GM18511 (cell line): ENCODE measurements at regions not wholly inside any gene's neighbourhood (a gene's known extent, or its start where the extent isn't known, plus 50 kb on each side); places are given as distances from the start of the nearest gene placed in this dataset.
"Not testable (repeated sequence)": the region's sequence is repeated elsewhere in the genome, so short reads cannot be mapped to it uniquely, and the experiment has no call there.

Experiments
- ATAC-seq: cut with Tn5 transposase; IDR thresholded peaks from one replicate; pipeline ENCODE4 v1.9.1; 2021; ENCODE audit warnings: mild to moderate bottlenecking, moderate library complexity; ENCODE audit not compliant: unreplicated experiment

DNA sequence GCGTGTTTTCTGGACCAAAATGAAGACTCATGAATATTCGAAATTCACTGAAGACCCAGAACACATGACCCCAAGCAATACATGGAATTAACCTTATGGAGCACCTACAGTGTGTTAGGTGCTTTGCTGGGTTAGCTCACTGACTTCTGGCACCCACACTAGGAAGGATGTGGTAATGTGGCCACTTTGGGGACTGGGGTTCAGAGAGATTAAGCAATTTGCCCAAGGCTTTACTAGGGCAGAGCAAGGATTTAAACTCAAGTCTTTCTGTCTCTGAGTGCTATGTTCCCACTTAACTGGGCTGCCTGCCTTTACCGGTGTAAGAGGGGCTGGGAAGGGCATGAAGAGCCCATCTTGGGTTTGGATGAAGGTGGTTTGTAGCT lies 162.0 kb upstream of the ATP6AP2 start:
- no peak for ATAC-seq

DNA sequence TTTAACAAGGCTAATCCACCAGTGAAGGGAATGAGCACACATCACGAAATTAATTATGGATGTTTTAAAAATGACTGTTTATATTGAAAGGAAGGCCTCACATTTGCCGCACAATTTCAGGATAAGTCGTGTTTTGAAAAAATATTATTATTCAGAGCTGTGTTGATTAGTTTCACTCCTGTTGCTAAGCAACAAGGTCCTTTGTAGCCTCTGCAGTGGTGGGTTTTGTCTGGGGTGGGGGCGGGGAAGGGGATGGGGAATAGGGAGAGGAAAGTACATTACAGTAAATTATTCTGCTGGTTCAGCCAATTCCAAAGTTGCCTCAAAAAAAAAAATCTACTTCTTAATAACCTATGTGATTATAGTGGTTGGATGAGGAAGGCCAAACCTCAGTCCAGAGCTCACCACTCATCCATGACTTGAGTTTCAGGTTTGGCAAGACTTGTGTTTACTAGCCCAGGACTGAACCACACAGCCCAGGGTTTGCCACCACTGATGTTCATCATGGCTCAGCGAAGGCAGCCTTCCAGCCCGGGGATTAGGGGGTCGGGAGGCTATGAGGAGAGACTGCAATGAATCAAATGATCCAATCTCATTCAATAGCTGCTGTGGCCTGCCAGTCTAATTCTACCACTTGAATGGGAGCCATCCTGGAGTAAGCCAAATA lies 162.5 kb upstream of the ATP6AP2 start:
- ATAC-seq: no peak

DNA sequence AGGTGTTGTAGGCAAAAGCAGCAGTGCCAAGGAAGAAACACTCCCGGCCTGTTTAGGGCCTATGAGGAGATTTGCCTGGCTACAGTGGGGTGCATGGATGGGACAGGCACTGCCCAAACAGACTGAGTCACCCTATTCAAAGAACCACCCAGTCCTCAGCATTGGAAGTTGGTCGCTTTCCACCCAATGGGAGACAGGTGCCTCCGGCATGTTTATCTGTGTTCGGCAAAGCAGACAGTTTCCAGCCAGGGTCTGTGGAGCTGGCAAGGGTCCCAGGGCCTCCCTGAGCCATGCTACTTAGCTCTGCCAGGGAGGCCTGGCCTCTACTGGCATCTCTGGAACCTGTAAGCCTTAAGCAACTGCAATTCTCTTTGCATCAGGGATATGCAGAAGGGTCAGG lies 165.1 kb upstream of the ATP6AP2 start:
- ATAC-seq: no peak

DNA sequence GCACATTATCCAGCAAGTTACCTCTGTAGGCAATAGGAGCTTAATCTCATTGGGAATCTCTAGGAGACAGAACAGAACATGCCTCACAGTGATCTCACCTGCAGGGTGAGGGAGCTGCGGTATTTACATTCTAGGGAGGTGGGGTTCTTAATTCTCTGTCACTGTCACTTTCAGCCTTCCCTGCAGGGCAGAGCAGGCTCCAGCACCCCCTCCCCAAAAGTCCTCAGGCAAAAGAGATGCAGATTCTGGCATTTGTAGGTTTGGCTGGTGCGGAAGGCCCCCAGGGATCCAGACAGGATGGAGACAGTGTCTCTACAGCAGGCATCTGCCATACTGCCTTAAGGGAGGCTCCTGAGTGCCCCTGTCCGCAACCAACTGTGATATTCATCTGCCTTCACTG lies 166.4 kb upstream of the ATP6AP2 start:
- no peak for ATAC-seq

DNA sequence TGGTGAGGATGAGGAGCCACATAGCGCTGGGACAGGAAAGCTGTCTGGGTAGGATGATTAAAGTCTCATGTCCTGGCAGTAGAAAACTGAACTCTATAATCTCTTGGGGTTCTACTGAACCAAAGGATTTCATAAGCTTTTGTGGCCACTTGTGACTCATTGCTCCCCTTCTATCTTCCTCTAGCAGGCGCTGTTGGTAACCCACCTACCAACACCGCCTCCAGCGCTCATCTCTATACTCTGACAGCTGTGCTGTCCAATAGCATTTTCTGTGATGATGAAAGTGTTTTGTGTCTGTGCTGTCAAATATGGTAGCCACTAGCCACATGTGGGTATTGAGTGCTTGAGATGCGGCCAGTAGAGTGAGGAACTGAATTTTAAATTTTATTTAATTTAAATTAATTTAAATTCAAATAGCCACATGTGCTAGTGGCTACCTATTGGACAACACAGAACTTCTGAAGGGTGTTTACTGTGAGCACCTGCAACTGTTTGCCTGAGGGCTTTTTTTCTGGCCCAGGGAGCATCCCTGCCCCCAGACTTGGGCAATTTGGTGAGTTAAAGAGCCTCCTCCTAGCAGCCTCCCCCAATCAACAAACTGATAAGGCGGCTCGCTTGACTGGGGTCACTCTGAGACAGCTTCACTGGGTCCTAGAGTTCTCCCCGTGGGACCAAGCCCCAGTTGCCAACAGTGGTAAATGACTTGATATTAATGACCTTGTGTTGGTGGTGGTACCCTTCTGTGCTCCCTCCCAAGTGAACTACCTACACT lies 169.2 kb upstream of the ATP6AP2 start:
- no peak for ATAC-seq

DNA sequence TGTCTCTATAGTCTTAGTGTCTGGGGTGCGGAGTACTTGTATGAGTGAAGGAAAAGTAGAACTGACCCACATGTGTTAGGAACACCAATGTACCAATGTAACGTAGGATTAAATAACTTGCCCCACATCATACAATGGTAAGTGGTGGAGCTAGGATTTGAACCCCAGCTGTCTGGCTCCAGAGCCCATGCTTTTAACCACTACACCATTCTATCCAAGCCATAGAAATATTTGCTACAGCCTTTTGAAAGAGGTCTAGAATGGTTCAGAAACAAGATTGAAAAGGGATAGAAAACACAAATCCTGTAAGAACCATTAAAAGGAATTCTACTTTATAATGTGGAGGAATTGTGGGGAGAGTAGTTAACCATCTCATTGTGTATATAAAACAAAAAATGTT lies 169.9 kb upstream of the ATP6AP2 start:
- ATAC-seq: no peak

DNA sequence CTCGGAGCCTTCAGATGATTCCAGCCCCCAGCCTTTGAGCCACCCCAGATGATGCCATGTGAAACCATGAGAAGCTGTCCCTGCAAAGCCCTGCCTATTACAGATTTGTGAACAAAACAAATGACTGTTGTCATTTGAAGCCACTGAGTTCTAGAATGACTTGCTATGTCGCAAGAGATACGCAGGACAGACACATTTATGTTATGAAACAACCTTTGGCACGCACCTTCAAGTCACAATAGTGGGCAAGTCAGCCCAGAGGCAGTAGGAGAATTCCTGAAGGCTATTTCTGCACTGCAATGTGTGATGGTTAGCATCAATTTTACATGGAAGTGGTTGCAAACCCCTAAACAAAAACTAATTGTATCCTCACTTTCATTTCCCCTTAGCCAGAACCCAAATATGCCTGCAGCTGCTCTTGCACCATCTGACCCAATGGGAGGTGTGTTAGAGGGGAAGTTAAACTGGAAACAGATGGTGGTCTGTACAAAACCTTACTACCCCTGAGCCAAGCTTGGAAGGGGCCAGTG lies 174.4 kb upstream of the ATP6AP2 start:
- peak; percentile 58 for ATAC-seq

DNA sequence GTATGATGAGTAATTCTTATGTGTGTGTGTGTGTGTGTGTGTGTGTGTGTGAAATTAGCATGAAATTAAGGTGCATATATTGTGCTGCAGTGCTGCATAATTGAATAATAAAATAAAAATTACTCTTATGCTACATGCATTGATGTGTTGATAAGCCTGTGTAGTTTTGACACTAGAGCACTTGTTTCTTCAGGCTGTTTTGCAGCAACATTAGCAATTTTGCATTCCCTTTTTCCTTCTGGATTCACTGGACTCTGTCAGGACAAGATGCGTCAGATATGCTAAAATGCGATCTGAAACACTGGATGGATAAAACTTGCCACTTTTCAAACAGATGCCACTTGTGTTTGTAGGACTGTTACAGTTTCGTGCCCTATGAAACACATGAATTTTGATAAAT lies 175.4 kb upstream of the ATP6AP2 start:
- ATAC-seq: no peak

DNA sequence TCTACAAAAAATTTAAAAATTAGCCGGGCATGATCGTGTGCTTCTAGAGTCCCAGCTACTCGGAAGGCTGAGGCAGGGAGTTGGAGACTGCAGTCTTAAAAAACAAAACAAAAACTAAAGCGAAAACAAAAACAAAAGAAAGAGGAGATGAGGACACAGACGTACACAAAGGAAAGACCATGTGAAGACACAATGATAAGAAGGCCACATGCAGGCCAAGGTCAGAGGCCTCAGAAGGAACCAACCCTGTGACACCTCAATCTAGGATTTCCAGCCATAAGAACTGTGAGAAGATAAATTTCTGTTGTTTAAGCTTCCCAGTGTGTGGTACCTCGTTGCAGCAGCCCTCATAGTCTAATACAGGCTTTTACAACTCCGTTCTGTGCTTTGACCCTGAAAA lies 177.0 kb upstream of the ATP6AP2 start:
- no peak for ATAC-seq

DNA sequence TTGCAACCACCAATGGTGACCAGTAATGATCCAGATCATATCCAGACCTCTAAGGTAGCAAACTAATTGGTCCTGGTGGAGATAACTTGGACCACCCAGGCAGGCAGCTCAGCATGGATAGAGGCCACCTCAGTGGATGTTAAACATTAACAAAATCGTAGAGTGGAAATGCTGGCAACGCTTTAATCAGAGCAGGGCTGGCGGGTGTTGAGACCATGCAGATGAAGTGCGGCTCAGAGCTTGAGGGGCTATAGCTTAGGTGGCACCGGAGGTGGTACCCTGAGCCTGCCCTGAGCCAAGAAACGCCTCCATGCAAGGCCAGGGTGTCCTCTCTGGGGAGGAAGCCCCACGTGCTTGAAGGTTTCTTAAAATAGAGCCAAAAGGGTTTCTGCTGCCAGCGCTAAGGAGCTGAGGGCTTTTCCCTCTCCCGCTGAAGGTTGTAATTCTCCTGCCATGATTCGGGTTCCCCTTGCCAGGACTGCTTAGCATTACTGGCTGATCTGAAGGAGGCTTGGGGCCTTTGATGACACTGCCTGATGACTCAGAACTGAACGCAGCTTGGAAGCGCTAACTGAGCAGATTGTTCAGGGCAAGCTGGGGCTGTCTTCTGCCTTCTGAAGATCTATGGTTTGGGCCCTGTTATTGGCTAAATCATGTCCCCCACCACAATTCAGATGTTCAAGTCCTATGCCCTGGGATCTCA lies 177.8 kb upstream of the ATP6AP2 start:
- ATAC-seq: no peak

DNA sequence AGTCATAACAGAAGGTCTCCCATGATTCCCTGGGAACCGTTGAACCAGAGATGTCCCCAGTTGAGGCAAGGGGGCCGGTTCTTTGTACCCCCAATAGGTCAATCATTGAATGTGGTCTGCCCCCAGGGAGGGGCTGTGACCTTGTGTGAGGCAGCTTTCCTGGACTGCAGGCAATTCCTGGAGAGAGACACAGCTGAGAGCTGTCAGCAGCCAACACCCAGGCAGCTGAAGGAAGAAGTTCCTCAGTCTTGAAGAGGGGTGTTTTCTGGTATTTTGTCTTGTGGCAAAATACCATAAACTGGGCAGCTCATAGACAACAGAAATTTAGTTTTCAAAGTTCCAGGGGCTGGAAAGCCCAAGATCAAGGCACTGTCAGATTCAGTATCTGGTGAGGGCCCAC lies 185.7 kb upstream of the ATP6AP2 start:
- no peak for ATAC-seq

DNA sequence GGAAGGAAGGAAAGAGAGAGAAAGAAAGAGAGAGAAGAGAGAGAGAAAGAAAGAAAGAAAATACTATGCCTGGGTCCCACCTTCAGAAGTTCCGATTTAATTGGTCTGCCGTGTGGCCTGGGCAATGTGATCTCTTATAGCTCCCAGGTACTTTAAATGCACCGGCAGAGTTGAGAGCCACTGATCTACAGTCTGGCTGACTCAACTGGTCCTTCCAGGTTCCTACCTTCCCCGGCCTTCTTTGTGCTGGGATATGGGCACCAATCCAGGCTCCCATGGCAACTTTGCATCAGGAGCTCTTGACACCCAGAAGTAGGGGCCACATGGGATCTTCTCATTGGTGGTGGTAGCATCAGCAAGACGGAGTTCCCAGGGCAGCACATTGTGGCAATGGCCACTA lies 186.5 kb upstream of the ATP6AP2 start:
- no peak for ATAC-seq

DNA sequence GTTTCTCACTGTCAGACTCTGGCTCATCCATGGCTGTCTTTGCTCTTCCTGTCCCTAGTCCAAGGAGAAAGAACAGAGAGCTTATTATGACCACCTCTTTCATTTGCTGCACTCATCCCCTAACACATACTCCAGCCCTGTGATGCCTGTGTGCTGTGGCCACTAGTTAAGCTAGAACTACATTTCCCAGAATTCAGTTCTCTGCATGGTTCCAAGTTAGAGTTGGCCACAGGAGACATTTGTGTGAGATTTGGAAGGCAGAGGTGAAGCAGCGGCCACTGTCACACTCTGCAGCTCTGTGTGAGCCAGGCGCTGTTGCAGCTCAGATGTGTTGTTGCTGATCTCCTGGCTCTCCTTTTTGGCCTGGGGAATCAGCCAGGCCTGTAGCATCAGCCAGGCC lies 188.2 kb upstream of the ATP6AP2 start:
- no peak for ATAC-seq

DNA sequence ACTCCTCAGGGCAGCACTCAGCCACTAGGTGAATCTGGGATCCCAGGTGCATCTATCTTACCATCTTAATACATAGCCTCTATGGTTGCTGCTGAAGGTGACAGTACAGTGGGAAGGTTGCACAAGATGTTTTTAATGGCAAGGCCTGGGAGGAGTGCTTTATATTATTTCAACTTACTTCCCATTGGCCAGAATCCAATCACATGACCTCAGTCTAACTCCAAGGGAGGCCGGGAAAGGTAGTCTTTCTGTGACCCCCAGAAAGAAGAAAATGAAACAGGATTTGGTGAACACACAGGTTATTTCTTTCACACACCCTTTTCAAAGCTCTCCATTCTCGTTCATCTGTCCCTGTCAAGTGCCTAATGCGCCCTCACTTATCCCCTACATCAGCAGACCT lies 189.1 kb upstream of the ATP6AP2 start:
- ATAC-seq: no peak

DNA sequence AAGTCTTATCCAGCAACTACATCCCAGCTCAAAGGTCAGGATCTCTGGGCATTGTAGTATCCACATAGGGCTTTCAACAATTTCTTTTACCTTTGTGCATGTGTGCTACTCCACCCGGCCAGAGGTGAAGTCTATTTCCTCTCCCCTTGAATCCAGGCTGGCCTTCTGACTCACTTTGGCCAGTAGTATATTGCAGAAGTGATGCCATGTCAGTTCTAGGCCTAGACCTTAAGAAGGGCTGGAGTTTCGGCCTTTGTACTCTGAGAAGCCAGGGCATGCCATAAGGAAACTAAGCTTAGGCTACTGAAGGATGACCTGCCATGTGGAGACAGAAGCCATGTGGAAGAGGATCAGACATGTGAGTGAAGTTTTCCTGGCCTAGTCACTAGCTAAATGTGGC lies 191.2 kb upstream of the ATP6AP2 start:
- no peak for ATAC-seq

DNA sequence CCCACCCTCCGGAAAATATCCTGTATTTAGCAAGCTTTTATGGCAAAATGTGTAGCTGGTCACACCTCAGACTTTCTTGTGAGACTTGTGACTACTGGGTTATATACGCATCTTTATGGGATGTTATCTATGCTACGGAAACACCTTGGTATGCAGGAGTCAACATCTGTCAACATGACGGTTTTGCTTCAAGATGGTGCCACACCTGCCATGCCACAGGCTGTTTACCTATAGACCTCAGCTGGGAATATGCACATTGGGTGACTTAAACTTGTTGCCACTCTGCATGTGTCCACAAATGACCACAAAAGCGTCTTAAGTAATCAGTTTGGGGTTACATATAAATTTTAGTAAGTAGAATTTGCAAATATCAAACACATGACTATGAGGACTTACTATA lies 192.3 kb upstream of the ATP6AP2 start:
- ATAC-seq: no peak

DNA sequence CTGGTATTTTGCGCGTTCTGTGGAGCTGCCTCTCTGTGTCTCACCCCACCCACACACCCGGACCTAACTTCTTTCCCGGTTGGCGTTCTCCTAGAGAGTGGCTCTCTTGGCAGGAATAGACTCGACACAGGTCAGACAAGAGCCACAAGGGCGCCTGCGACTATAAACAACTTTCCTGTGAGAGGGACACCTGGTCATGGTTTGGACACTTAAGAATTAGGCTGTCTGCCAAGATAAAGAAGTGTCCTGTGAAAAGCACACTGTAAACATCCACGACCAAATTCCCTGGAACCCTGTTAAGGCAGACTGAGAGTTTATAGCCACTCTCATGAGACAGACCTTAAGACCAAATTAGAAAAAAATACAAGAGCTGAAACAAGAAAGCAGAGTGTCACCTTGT lies 192.9 kb upstream of the ATP6AP2 start:
- ATAC-seq: not testable (repeated sequence)

DNA sequence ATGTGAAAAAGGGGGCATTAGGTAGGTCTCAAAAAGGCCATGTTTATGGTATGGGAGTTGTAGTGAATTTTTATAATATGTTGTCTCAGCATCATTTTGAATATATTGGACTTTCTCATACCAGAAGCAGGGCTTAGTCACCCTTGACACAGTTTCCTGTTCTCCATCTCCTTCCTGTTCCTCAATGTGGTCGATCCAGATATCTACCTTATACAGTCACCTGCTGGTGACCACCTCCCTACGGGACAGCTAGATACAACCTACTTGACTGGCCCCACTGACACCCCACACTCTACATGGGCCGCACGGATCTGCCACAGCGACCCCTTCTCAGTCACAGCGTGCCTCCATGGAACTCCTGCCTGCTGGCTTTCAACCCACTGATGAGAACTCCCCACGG lies 193.5 kb upstream of the ATP6AP2 start:
- not testable (repeated sequence) for ATAC-seq

DNA sequence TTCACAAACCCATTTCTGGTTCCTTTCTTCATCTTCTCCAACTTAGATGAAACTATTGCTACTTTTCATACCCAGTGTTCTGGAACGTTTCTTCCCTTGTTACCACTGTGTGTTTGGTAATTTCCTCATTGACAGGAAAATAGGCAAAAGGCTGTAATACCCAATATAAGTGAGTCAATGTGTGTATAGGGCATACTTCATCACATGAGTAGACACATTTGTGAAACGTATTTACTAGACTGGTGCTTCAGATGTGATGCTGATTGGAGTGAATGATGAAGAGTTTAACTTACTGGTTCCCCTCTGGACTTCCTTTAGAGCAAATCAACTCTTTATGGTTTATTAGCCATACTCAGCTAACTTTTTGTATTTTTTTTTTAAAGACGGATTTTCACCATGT lies 195.1 kb upstream of the ATP6AP2 start:
- no peak for ATAC-seq

DNA sequence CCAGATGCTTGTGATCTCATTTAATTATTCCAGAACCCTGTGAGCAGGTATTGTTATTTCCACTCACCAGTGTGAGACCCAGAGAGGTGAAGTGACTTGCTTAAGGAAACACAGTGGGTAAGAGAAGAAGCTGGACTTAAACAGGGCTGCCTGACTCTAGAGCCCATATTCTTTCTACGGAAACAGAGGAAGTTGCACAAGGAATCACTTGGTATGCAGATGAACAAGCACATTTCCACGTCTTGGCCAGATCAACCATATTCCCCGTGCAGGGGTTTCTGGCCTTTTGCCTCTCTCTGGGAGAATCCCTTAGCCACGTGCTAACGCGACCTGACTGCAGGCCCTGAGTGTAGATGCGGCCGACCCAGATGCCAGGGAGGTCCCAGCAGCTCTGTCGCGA lies 195.5 kb upstream of the ATP6AP2 start:
- no peak for ATAC-seq

DNA sequence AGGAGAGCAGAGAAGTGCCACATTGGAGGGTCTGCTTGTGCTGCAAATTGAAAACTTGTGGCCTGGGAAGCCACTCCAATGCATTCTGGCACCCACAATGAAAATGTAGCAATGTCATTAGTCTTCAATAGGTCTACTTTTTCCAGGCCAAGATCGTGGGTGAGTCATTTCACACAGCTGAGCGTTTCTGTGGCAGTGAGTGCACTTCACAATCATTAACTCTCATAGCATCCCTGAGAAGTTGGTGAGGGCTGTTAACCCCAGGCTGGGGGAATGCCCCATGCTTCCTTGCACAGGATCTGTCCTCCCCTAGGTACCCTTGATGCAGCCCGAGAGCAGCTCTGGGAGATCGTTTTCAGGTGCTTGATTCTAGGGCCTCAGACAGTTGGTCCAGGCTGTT lies 196.8 kb upstream of the ATP6AP2 start:
- ATAC-seq: peak; percentile 76

DNA sequence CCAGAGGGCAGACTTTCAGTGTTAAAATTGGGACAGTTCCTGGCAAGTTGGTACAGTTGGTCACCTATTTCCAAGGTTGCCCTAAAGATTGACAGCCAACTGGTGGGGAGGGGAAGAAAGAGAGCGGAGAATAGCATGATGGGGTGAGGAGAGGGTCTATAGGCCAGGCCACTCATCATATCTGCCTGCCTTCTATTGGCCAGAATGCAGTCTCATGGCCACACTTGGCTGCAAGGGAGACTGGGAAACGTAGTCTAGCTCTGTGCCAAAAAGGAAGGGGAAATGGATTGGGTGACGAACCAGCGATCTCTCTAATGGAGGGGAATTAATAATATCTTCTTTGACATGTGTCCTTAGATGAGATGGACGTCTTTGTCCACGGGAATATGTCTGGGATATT lies 197.4 kb upstream of the ATP6AP2 start:
- ATAC-seq: no peak
